ENCODE measurements at regions not wholly inside any gene's neighbourhood (a gene's known extent, or its start where the extent isn't known, plus 50 kb on each side); places are given as distances from the start of the nearest gene placed in this dataset.

GRCh38 chr4:125787707-125788106 is 473.0 kb downstream of the FAT4 start:
- Histone ChIP-seq H3K9ac (ENCODE audit: low read depth in 1 of 2, low read length in 2 of 2) (no peak overlapping the region), H3K27me3 (ENCODE audit: control insufficient read depth in 4 of 4, insufficient read depth in 4 of 4, low read length in 3 of 4) (no peaks in the 10 kb centered on the region), H3K4me3 (ENCODE audit: low read depth in 1 of 3, low read length in 3 of 3) (no peak overlapping the region), H3K4me1 (ENCODE audit: control insufficient read depth in 4 of 4, insufficient read depth in 4 of 4, low read length in 3 of 4) (no peaks in the 10 kb centered on the region), H3K9me3 (ENCODE audit: control insufficient read depth in 4 of 4, low read length in 3 of 4) (no peaks in the 10 kb centered on the region), H3K36me3 (ENCODE audit: control insufficient read depth in 4 of 4, insufficient read depth in 3 of 4, low read depth in 1 of 4, low read length in 3 of 4) (no peaks in the 10 kb centered on the region), H3K27ac (ENCODE audit: low read depth in 1 of 2, low read length in 2 of 2) (no peak overlapping the region)
- DNase-seq (ENCODE audit: low spot score): no peak
- no peak for TF ChIP-seq SP1 (IDR thresholded peaks at IDR 0.05)
- TF ChIP-seq, protein P1, sequence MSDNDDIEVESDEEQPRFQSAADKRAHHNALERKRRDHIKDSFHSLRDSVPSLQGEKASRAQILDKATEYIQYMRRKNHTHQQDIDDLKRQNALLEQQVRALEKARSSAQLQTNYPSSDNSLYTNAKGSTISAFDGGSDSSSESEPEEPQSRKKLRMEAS (IDR thresholded peaks at IDR 0.05): no peak
- no peak for TF ChIP-seq JUND (IDR thresholded peaks at IDR 0.05)
- TF ChIP-seq FOXA1 (IDR thresholded peaks at IDR 0.05): no peak

DNA sequence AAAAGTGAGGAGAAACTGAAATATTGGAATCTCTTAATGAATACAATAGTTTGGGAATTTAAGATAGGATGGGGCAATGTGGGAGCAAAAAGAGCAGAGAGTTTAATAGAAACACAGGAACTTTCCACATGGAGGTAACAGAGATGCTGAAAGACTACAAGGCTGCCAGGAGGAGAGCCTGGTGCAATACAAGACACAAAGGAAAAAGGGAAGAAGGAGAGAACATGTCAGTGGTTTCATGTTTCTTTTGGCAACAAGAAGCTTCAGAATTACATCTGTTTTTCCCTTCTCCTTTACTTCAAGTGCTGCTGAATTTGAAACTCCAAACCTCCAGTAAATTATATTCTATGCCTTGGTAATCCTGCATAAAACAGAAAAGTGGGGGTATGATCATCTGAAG is 474.3 kb downstream of the FAT4 start:
- DNase-seq (ENCODE audit: low spot score): no peak
- H3K4me1 ChIP-seq (ENCODE audit: control insufficient read depth in 4 of 4, insufficient read depth in 4 of 4, low read length in 3 of 4): no peaks in the 10 kb centered on the region
- H3K36me3 ChIP-seq (ENCODE audit: control insufficient read depth in 4 of 4, insufficient read depth in 3 of 4, low read depth in 1 of 4, low read length in 3 of 4): no peaks in the 10 kb centered on the region
- no peak overlapping the region for H3K27ac ChIP-seq (ENCODE audit: low read depth in 1 of 2, low read length in 2 of 2)
- no peaks in the 10 kb centered on the region for H3K27me3 ChIP-seq (ENCODE audit: control insufficient read depth in 4 of 4, insufficient read depth in 4 of 4, low read length in 3 of 4)
- no peaks in the 10 kb centered on the region for H3K9me3 ChIP-seq (ENCODE audit: control insufficient read depth in 4 of 4, low read length in 3 of 4)
- TF ChIP-seq ZBTB33 (IDR thresholded peaks at IDR 0.05) (no peak), YY1 (IDR thresholded peaks at IDR 0.05) (no peak), JUND (IDR thresholded peaks at IDR 0.05) (no peak), HNF4G (IDR thresholded peaks at IDR 0.05) (no peak), SP1 (IDR thresholded peaks at IDR 0.05) (no peak), RXRA (IDR thresholded peaks at IDR 0.05) (no peak), TAF1 (conservative IDR thresholded peaks at IDR 0.05) (no peak), ATF3 (IDR thresholded peaks at IDR 0.05) (no peak), GABPA (IDR thresholded peaks at IDR 0.05 in 1 of 2, conservative IDR thresholded peaks at IDR 0.05 in 1 of 2) (no peak), RAD21 (IDR thresholded peaks at IDR 0.05) (no peak), FOXA2 (IDR thresholded peaks at IDR 0.05) (no peak), FOXA1 (IDR thresholded peaks at IDR 0.05) (no peak), REST (IDR thresholded peaks at IDR 0.05) (no peak), NR2F2 (IDR thresholded peaks at IDR 0.05) (no peak), EGR1 (IDR thresholded peaks at IDR 0.05; ENCODE audit: low read depth in 2 of 2) (no peak), HNF4A (conservative IDR thresholded peaks at IDR 0.05) (no peak)
- TF ChIP-seq, protein P2, sequence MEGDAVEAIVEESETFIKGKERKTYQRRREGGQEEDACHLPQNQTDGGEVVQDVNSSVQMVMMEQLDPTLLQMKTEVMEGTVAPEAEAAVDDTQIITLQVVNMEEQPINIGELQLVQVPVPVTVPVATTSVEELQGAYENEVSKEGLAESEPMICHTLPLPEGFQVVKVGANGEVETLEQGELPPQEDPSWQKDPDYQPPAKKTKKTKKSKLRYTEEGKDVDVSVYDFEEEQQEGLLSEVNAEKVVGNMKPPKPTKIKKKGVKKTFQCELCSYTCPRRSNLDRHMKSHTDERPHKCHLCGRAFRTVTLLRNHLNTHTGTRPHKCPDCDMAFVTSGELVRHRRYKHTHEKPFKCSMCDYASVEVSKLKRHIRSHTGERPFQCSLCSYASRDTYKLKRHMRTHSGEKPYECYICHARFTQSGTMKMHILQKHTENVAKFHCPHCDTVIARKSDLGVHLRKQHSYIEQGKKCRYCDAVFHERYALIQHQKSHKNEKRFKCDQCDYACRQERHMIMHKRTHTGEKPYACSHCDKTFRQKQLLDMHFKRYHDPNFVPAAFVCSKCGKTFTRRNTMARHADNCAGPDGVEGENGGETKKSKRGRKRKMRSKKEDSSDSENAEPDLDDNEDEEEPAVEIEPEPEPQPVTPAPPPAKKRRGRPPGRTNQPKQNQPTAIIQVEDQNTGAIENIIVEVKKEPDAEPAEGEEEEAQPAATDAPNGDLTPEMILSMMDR (IDR thresholded peaks at IDR 0.05; ENCODE audit: low read depth, low read length, missing input control): no peak
- TF ChIP-seq, protein P1 (IDR thresholded peaks at IDR 0.05): no peak
- no peak overlapping the region for H3K4me3 ChIP-seq (ENCODE audit: low read depth in 1 of 3, low read length in 3 of 3)
- no peak overlapping the region for H3K9ac ChIP-seq (ENCODE audit: low read depth in 1 of 2, low read length in 2 of 2)
